ENCODE measurements at regions not wholly inside any gene's neighbourhood (a gene's known extent, or its start where the extent isn't known, plus 50 kb on each side); places are given as distances from the start of the nearest gene placed in this dataset.
A peak's percentile ranks its signal among the peaks of the same experiment; 100 is the strongest.

DNA sequence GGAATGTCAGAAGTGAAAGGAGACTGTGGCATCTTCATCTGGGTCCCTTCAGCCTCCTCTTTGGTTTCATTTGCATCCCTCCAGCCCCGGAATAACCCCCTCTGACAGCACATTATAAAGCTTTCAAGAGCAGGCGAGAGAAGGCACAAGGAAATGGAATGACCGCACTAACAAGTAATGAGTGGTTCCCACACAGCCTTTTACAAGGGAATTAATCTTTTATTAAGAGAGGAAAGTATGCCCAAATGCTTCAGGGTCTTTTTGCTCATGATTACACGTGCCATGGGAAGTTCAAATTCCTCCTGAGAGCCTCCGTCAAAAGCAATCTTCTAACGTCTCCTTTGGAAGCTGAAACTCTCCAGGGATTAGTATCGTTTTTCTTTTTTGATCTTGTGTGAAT lies 347.0 kb downstream of the BTBD3 start:
- ATAC-seq (no peak), DNase-seq (ENCODE audit: low spot score) (no peak)

DNA sequence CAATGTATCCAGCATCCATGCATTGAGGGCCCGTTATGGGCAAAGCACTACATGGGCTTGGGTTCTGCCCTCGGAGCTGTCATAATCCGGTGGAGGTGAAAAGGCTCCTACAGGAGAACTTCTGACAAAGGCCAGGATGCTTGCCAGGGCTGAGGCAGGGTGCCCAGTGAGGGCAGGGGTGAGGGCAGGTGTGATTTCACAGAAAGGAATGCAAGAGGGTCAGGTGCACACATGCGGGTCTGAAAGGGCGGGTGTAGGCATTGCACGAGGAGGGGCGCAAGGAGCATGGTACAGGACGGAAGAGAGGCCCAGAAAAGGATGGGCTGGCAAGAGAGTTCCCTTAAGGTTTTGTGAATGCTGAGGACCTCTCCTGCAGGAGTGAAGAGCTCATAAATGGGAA lies 348.0 kb downstream of the BTBD3 start:
- DNase-seq (ENCODE audit: low spot score) (peak; percentile 45), ATAC-seq (peak; percentile 52)

DNA sequence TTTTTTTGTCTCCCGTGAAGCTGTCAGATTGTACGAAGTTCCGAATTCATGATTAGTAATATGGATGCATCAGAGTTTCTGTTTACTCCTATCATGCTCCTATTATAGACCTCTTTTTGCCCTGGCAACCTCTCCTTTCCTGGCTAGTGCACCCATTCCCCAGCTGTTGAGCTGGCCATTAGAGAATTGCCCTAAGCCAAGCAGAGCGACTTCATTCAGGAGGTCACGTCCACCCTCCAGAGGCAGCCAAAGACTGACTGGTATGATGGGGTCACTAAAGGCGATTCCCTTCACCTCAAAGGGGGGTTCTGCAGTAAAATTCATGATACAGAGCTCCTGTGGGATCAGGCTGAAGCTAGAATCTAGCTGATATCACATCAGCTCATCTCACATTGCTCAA lies 351.9 kb downstream of the BTBD3 start:
- ATAC-seq (no peak), DNase-seq (ENCODE audit: low spot score) (no peak)

DNA sequence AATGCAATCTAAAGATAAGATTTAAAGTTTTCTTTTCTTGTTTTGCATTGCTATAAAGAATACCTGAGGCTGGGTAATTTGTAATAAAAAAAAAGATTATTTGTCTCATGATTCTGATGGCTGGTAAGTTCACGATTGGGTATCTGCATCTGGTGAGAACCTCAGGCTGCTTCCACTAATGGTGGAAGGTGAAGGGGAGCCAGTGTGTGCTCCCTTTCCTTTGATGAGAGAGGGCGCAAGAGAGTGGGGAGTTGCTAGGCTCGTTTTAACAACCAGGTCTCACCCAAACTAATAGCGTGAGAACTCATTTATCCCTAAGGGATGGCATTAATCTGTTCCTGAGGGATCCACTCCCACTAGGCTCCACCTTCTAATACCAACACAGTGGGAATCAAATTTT lies 353.2 kb downstream of the BTBD3 start:
- DNase-seq (ENCODE audit: low spot score) (no peak), ATAC-seq (no peak)

DNA sequence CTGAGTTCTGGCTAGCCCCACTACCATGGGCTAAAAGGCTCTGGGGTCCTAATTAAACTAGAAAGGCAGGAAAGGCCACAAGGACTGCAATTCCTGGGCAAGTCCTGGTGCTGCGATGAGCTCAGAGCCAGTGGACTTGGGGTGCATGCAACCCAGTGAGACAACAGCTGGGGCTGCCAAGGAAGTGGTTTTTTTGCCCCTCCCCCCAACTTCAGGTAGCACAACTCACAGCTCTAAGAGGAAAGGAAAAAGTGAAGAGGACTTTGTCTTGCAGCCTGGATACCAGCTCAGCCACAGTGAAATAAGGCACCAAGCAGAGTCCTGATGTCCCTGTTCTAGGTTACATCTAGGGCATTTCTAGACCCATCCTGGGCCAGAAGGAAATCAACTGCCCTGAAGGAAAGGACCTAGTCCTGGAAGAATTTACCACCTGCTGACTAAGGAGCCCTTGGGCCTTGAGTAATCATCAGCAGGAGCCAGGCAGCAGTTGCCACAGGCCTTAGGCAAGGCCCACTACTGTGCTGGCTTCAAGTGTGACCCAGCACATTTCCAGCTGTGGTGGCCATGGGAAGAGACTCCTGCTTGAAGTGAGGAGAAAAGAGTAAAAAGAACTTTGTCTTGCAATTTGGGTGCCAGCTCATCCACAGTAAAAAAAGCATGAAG lies 358.4 kb downstream of the BTBD3 start:
- no peak for ATAC-seq
- DNase-seq (ENCODE audit: low spot score): no peak

DNA sequence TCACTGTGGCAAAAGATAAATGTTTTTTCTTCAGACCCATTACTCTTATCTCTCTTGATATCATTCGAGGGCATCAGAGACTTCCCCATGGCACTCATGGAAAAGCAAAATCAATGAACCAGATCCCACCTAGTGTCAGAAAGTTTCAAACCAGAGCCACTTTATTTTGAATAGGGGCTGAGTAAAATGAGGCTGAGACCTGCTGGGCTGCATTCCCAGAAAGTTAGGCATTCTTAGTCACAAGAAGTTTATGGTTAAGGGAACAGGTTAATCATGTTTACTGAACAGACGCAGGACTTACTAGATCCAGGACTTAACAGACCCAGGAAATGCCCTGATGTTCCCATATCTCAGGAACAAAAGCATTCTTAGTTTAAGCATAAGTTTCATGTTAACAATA lies 369.9 kb downstream of the BTBD3 start:
- ATAC-seq: no peak

DNA sequence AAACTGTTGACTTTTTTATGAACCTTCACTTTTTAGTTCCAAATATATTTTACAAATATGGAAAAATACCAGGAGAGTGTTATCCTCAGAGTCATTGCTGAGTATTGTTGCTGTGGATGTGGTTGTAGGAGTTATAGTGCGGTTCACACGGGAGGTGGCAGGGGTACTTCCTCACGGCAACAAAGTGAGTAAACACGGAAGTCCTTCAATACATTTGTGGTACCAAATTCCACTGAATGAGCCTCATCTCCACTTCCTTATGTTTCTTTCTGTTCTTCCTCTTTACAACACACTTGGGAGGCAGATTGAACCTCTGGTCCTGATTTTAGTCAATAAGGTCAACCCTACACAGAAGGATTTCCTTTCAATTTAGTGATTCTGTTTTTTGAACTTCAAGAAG lies 371.8 kb downstream of the BTBD3 start:
- DNase-seq (ENCODE audit: low spot score) (no peak), ATAC-seq (no peak)

More for the DNA sequence above, 369.9 kb downstream of the BTBD3 start:
- no peak for DNase-seq (ENCODE audit: low spot score)

DNA sequence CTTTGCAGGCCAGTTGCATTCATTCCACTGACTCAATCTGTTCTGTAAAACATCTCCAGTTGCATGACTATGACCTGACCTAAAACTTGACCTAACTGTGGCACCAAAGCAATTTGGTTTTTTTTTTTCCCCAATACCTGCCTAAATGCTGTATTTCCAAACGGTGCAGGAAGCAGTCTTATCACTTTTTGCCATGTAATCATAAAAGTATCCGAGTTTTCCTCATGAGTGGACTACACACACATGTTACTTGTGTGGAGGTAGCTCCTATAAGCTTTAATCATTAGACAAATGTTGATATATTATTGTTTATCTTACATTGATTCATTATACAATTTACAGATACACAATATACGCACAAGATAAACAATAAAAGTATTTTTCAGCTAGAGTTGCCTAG lies 373.7 kb downstream of the BTBD3 start:
- DNase-seq (ENCODE audit: low spot score) (no peak), ATAC-seq (no peak)

DNA sequence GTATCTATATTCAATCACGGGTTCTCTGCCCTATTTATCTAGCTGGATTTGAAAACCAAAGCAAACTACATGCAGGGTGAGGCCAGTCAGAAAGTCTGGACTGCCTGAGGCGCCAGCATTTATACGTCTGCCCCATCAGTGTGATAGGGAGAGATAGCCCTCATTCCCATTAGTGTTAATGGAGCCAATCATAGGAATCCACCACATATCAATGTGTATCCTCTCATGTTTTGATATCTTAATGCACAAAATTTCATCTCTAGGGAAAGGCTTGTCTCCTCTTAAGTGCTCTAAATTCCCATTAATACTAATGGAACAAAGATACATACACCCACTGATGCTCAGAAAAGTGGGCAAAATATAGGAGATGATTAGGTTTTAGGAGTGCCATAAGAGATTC lies 376.2 kb downstream of the BTBD3 start:
- DNase-seq (ENCODE audit: low spot score) (no peak), ATAC-seq (no peak)

DNA sequence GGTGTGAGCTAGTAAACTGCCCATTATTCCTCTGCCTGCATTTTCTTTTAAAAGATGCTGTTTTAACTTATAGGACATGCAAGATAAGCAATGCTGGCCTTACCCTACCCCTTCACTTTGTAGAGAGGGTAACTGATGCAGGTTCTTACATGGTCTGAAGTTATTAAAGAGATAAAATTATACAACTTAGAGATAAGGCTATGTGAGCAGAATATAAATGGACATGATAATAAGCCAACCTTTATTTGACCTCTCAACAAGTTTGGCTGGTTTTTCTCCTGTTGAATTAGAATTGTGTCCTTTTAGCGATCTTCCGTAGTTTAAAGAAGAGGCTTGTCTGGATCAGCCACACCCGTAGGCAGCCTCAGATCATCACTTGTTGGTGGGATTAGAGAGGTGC lies 377.0 kb downstream of the BTBD3 start:
- no peak for ATAC-seq
- no peak for DNase-seq (ENCODE audit: low spot score)

DNA sequence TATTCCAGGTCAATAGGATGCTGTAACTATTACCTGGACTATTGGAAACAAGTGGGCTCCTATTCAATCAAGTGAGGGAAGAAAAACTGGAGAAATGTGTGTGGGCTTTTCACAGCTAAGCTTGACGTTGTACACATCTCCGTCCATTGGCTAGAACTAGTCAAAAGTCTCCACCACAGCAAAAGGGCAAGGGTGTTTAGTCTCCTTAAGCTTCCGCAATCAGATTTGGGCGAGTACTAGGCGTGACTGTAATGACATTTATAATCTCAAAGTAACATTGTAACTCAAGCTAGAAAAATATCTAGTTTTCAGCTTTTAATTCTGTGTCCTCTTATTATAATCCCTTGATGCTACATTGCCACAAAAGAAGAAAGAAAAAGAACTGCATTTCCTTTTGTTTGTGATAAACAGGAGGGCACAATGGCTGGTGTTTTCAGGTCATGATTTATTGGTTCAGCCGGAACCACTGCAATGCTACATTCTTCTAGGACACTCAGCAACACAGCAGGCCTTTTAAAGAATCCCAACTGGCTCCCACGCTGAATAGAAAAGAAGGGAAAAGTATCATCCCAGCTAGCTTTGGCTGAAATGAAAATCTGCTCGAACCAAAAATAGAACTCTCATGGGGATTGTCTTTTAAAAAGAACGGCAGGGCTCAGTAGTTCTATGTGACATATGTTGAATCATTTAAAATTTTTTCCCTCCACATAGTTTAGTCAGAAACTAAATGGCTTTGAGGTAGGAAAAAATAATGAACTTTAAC lies 387.7 kb downstream of the BTBD3 start:
- no peak for ATAC-seq
- DNase-seq (ENCODE audit: low spot score): no peak

DNA sequence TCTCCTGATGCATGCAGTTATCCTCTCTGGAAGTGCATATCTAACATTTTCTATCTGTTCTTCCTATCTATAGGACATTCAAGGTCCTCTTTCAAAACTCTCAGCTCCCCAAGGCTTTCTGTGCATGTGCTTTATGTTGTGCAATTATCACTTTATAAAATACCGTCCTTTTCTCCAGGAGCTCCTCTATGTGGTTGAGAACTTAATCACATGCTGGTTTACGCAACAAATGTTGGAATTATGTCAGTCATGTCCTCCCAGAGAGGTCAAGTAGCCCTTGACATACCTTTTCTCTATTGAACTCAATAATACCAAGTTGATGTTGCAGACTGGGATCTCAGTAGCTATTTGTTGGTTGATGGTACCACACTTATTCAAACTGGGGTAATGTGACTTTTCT lies 388.4 kb downstream of the BTBD3 start:
- DNase-seq (ENCODE audit: low spot score) (no peak), ATAC-seq (peak; percentile 19)

DNA sequence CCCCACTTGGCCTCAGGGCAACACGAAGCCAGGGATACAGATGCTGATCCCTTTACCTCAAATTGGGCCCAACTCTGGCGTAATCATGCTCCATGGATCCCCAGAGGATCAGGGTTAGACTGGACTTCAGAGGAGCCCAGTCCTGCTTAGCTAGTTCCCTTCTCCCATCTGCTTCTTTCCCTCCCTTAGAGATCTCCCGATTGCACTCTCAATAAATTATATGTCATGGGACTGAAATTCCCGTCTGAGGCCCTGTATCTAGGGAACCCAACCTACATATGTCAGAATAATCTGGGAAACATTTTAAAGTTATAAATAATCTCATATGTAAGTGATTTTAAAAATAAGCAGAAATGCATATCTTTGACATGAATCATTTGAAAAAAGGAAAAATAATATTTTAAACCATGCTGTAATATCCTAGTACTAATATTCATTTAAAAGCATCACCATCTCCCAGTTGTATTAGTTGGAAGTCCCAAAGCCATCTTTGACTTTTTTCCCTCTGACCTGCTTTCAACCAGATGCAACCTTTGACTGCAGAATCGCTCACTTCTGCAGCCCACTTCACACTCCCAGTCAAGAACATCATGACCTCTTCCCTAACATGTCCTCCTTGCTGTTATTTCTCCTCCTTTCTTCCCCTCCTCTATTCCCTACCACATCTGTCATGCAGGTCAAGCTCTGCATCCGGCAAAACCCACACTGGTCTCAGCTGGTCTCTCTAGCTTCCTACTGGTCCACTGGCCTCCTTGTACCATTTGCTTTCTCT lies 393.6 kb downstream of the BTBD3 start:
- no peak for DNase-seq (ENCODE audit: low spot score)
- no peak for ATAC-seq

DNA sequence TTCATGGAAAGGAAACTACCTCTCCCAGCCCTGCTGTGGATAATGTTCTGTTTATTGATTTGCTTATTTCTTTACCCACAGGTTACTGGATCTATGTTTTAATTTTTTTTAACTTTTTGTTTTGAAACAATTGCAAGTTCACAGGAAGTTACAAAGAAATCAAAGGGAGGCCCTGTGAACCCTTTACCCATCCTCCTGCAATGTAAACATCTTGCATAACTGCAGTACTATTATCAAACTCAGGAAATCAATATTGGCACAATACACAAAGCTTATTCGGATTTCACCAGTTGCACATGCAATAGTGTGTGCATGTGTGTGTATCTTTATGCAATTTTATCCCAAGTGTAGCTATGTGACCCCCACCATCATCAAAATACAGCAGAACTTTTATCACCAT lies 398.0 kb downstream of the BTBD3 start:
- ATAC-seq (peak; percentile 64), DNase-seq (ENCODE audit: low spot score) (no peak)

DNA sequence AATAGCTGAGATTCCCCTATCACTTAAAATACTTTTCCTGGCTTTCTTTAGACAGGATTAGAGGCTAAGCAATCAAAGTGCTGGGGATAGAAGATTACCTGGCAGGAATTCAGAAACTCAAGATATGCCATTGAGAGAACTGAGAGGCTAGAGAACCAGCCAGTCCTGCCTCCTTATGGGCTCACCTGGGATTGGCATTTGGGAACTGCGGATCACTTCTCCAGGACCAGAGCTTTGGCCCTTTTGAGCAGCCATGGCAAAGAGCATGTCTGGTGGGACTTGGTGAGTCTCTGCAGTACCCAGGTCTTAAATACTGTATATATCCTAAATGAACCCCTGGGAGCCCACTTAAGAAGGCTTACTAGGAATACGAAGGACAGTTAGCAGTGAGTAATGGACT lies 399.1 kb downstream of the BTBD3 start:
- no peak for DNase-seq (ENCODE audit: low spot score)
- peak; percentile 2 for ATAC-seq

DNA sequence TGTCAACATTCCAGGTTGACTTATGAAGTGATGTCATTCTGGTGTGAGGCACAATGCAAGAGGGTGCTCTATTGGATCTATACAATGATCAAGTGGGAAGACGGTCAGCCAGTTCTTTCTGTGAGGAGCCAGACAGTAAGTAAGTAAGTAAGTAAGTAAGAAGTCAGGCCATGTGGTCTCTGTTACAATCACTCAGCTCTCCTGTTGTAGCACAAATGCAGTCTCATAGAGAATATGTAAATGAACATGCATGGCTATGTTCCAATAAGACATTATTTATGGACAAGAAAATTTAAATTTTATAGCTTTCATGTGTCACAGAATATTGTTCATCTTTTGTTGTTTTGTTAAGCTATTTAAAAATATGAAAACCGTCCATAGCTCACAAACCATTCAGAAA lies 399.7 kb downstream of the BTBD3 start:
- no peak for DNase-seq (ENCODE audit: low spot score)
- ATAC-seq: no peak

DNA sequence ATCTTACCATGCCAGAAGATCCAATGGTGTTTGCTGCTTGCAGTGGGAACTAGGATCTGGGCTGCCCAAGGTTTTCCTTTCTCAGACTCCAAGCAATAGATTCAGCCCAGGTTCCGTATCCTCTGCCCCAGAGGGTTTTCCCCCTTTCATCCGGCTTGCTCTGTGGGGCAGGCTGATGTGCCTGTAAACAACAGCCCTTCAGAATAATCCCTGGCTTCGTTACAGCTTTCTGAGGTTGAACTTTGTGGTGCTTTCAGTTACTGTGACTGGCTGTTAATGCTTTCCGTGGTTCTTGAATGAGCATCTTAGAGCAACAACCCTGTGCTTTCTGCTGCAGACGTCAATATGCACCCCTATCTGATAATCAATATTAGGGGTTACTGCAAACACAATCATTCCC lies 400.4 kb downstream of the BTBD3 start:
- peak; percentile 53 for DNase-seq (ENCODE audit: low spot score)

DNA sequence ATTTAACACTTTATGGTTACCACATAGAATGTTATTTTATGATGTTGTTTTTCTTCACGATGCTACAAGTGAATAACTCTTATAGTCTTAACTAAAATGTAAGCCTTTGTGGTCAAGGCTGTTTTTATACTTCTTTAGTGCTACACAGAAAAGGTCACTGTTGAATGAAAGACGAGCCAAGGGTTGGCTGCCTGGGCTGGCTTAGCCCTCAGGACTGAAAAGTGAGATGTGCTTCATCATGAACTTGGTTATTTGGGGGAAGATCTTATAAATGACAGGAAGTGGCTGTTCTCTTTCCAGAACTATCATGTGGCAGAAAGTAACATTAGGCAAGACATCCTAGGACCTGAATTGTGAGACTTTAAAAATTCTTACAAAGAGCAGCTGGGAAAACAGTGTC lies 404.0 kb downstream of the BTBD3 start:
- DNase-seq (ENCODE audit: low spot score) (no peak), ATAC-seq (no peak)

More for the DNA sequence above, 400.4 kb downstream of the BTBD3 start:
- peak; percentile 86 for ATAC-seq

DNA sequence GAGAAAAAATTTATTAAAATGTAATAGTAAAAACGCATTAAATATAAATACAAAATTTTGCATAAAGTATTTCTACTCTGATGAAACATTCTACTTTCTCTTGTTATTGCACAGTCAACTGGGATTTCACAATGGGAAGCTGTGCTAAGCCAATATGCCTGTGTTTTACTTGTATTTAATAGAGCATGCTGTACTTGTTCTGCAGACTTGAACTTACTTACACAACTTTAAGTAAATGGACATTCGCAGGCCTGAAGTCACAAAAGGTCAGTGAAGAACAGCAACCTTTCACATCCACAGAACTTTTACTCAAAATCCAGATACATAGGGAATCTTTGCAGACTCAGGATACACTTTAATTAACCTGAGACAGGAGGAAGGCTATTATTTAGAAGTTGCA lies 409.5 kb downstream of the BTBD3 start:
- DNase-seq (ENCODE audit: low spot score) (peak; percentile 50), ATAC-seq (peak; percentile 83)

DNA sequence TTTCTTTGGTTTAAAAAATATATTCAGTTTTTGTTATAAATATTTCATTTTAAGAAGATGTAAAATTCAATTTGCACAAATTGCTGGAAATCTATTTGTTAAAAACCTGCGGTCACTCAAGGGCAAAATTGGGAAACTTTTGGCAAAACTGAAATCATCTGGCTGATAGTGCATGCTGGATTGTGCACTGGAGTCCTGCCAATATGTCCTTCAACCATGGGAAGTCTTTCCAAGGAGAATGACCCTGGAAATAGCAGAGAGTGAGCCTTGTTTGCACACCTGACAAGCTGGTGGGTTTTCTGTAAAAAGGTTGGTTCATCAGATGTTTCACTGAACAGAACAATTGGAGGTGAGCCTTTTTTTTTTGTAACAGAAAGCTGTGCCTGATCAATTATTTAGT lies 413.5 kb downstream of the BTBD3 start:
- peak; percentile 82 for DNase-seq (ENCODE audit: low spot score)
- ATAC-seq: peak; percentile 83

DNA sequence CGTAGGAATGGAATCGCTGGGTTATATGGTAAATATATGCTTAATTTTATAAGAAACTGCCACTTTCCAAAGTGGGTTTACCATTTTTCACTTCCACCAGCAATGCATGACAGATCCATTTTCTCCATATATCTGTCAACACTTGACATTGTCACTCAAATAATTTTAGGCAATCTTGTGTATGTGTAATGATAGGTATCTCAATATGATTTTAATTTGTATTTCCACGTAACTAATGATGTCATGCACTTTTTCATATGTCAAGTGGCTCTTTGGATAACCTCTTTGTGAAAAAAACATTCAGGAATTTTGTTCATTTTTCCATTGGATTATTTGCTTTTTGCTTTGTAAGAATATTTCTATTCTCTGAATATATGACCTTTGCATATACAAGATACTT lies 419.9 kb downstream of the BTBD3 start:
- DNase-seq (ENCODE audit: low spot score): no peak
- ATAC-seq: no peak

DNA sequence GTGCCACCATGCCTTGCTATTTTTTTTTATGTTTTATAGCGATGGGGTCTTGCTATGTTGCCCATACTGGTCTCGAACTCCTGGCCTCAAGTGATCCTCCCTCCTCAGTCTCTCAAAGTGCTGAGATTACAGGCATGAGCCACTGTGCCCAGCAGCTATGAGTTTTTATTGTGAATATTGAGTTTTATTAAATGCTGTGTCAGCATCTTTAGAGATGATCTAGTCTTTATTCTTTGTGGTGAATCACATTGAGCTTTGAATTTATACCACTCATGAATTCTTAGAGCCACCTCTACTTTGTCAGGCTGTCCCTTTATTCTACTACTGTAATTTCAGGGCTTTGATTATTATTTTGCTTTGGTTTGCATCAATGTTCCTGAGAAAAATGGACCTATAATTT lies 428.3 kb downstream of the BTBD3 start:
- DNase-seq (ENCODE audit: low spot score) (no peak), ATAC-seq (no peak)
